BE2C (cell line): ENCODE measurements at regions not wholly inside any gene's neighbourhood (a gene's known extent, or its start where the extent isn't known, plus 50 kb on each side); places are given as distances from the start of the nearest gene placed in this dataset.

Experiments used
- DNase-seq: peaks from one replicate; pipeline ENCODE4 v3.0.0-alpha.2; 2020
- H3K27me3 ChIP-seq: fragments of 250-450 bp; sonication (Bioruptor Pico); 2 replicates; pipeline ENCODE4 v1.5.1; 2020; ENCODE audit warnings: mild to moderate bottlenecking
- H3K36me3 ChIP-seq: fragments of 250-450 bp; sonication (Bioruptor Pico); 2 replicates; pipeline ENCODE4 v1.5.1; 2020; ENCODE audit warnings: mild to moderate bottlenecking
- H3K4me1 ChIP-seq: fragments of 250-450 bp; sonication (Bioruptor Pico); 2 replicates; pipeline ENCODE4 v1.5.1; 2020
- H3K4me3 ChIP-seq: 2 replicates; pipeline ENCODE4 v1.5.1; 2011; ENCODE audit warnings: low read depth, low read length
- H3K9me3 ChIP-seq: fragments of 250-450 bp; sonication (Bioruptor Pico); 2 replicates; pipeline ENCODE4 v1.5.1; 2020
- TF ChIP-seq, protein P1 (sequence below): IDR thresholded peaks from 2 replicates; pipeline ENCODE4 v1.5.1; 2012; ENCODE audit warnings: mild to moderate bottlenecking, low read depth, low read length

DNA sequence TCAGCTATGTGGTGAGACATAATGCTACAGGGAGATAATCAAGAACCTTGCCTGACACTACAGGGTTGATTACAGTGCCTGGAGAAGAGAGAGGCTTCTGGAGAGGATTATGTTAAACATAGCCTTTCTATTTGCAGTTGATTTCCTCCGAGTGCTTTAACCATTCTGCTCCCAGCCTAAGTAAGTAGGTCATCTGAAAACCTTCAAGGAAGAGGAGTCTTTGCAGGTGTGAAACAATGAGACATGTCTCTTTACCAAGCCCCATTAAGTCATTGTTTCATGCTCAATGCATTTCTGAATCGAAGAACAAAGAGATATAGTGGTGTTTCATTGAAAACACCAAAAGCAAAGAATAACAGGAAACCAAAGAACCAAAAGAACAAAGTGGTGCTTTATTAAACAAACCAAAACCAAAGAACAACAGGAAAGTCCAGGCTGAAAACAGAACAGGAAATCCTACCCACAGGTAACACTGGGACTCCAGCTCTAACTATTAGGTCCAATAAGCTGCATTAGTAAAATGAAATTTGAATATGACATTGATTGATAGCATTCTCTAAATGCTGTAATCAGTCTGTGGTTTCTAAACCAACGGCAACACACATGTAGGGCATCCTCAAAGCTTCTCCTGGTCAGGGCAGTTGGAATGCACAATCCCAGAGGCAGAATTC, 113.3 kb upstream of the SPATA31D4 start:
- Histone ChIP-seq H3K4me1 (no peaks in the 10 kb centered on the region), H3K27me3 (no peaks in the 10 kb centered on the region), H3K4me3 (no peak overlapping the region), H3K36me3 (no peaks in the 10 kb centered on the region), H3K9me3 (no peaks in the 10 kb centered on the region)
- DNase-seq, result no peak
- TF ChIP-seq, protein P1, sequence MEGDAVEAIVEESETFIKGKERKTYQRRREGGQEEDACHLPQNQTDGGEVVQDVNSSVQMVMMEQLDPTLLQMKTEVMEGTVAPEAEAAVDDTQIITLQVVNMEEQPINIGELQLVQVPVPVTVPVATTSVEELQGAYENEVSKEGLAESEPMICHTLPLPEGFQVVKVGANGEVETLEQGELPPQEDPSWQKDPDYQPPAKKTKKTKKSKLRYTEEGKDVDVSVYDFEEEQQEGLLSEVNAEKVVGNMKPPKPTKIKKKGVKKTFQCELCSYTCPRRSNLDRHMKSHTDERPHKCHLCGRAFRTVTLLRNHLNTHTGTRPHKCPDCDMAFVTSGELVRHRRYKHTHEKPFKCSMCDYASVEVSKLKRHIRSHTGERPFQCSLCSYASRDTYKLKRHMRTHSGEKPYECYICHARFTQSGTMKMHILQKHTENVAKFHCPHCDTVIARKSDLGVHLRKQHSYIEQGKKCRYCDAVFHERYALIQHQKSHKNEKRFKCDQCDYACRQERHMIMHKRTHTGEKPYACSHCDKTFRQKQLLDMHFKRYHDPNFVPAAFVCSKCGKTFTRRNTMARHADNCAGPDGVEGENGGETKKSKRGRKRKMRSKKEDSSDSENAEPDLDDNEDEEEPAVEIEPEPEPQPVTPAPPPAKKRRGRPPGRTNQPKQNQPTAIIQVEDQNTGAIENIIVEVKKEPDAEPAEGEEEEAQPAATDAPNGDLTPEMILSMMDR, result no peak

DNA sequence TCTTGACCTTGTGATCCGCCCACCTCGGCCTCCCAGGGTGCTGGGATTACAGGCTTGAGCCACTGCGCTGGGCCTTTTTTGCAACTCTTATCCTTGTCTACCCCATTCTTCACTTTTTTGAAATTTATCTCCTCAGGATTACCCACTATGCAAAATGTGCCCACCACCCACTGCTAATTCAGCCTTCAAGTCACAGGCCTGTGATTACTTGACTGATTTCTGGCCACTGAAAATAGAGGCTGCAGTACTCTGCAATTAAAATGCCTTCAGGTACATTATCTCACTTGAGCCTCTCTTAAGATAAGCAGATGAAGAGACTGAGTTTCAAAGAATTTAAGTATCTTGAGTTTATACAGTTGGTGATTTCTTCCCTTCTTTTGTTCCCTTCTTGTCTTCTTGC, 112.4 kb upstream of the SPATA31D4 start:
- DNase-seq, result no peak
- H3K36me3 ChIP-seq, result no peaks in the 10 kb centered on the region
- no peak overlapping the region for H3K4me3 ChIP-seq
- H3K27me3 ChIP-seq, result no peaks in the 10 kb centered on the region
- H3K9me3 ChIP-seq, result no peaks in the 10 kb centered on the region
- TF ChIP-seq, protein P1, result no peak
- H3K4me1 ChIP-seq, result no peaks in the 10 kb centered on the region

DNA sequence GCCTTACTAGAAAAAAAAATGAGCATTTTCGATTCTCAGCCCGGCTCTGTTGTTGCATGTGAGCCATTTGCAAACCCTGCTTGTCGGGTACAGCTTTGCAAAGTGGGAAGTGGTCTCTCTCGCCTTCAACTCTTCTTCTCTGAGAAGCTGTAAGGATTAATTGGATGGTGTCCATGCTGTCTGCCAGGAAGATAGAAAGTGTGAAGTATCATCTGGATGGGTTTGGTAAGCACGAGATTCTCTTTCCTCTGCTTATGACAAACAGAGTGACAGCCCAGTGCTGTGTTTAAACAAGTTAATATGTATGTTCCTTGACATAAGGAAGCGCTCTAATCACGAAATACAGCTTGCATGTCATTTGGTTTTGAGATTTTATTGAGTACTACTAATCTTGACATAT, 109.1 kb upstream of the SPATA31D4 start:
- H3K36me3 ChIP-seq, result no peaks in the 10 kb centered on the region
- H3K4me3 ChIP-seq, result no peak overlapping the region
- DNase-seq, result no peak
- no peaks in the 10 kb centered on the region for H3K27me3 ChIP-seq
- H3K4me1 ChIP-seq, result peaks cover 5% of the 10 kb centered on the region; the same call in 1 of the 2 replicates
- no peaks in the 10 kb centered on the region for H3K9me3 ChIP-seq
- TF ChIP-seq, protein P1, result no peak

DNA sequence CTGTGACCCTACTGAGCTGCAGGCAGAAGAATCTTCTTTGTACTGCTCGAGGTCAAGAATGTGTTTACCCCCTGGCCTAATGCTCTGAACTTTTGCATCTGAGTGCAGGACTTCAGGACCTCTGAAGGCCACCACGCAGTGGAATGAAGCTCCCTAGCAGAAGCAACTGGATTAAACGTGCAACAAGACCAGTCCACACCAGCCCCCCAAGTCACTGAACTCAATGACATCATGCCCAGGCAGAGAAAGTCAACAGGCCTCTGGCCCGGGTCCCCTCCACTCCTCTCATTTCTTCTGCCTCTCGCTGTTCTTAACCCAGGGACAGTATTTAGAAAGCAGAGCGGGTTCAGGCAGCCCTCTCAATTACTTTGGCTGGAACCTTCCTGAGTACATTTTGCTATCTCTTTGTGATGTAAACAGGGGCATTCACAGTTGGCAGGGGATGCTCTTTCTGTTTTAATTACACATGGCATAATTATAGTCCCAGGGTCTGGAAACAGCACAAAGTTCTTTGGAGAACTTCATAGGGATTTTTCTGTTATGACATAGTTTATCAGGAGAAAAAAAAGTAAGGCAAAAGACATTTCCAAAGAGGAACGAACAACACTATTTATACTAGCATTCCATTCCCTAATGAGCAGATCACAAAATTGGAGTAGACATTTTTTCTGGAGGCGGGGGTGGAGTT, 108.2 kb upstream of the SPATA31D4 start:
- DNase-seq, result no peak
- no peaks in the 10 kb centered on the region for H3K27me3 ChIP-seq
- H3K9me3 ChIP-seq, result no peaks in the 10 kb centered on the region
- TF ChIP-seq, protein P1, result no peak
- peaks cover 5% of the 10 kb centered on the region; the same call in 1 of the 2 replicates for H3K4me1 ChIP-seq
- no peaks in the 10 kb centered on the region for H3K36me3 ChIP-seq
- no peak overlapping the region for H3K4me3 ChIP-seq

DNA sequence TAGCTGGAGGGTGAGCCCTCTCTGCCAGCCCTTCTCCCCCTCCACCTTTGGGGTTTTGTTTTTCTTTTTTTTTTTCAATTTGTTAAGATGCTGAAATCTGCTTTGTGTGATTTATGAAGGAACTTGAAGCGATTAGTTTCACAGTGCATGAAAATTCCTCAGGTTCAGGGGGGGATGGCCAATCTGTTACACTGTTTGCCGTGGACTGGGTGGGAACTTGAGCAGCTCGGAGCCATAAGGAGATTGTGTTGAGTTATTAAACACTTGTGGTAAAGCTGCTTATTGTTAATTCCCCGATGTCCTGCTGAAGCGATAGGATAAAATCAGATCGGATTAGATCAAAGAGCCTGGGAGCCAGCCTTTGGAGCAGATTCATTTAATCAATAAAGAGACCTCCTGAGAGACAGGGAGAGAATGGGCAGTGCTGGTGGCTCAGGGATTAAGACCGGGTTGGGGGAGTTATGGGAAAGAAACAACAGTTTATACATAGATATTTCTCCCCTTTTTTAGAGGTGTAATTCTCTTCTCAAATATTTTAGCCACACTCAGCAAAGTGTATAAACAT, 105.8 kb upstream of the SPATA31D4 start:
- H3K4me1 ChIP-seq, result peaks cover 5% of the 10 kb centered on the region; the same call in 1 of the 2 replicates
- no peaks in the 10 kb centered on the region for H3K27me3 ChIP-seq
- no peaks in the 10 kb centered on the region for H3K9me3 ChIP-seq
- H3K4me3 ChIP-seq, result no peak overlapping the region
- TF ChIP-seq, protein P1, result no peak
- no peak for DNase-seq
- H3K36me3 ChIP-seq, result no peaks in the 10 kb centered on the region

DNA sequence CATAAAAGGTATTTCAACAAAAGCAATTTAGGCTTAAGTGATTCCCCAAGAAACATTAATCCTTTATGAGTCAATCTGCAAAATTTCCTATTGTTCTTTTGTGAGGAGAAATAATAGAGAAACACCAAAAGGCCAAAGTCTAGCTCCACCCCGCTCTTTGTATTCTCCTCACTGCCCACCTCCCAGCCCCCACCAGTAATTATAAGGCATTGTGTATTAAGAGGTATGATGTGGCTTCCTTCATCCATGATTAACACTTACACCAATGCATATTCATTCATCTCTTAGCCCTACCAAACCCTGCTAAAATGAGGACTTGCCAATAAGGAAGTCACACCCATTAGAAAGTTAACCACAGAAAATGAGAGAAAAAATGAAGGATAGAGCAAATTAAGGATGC, 105.3 kb upstream of the SPATA31D4 start:
- TF ChIP-seq, protein P1, result no peak
- Histone ChIP-seq H3K4me1 (peaks cover 5% of the 10 kb centered on the region; the same call in 1 of the 2 replicates), H3K27me3 (no peaks in the 10 kb centered on the region), H3K36me3 (no peaks in the 10 kb centered on the region), H3K9me3 (no peaks in the 10 kb centered on the region), H3K4me3 (no peak overlapping the region)
- no peak for DNase-seq
